Activated CD4-positive, alpha-beta T cell treated with anti-CD3 and anti-CD28 coated beads for 48 hours (primary cell): ENCODE measurements at regions not wholly inside any gene's neighbourhood (a gene's known extent, or its start where the extent isn't known, plus 50 kb on each side); places are given as distances from the start of the nearest gene placed in this dataset.
"Not testable (repeated sequence)": the region's sequence is repeated elsewhere in the genome, so short reads cannot be mapped to it uniquely, and the experiment has no call there.

Experiments
- DNase-seq: peaks from one replicate; pipeline ENCODE4 v3.0.0-alpha.2; 2020

DNA sequence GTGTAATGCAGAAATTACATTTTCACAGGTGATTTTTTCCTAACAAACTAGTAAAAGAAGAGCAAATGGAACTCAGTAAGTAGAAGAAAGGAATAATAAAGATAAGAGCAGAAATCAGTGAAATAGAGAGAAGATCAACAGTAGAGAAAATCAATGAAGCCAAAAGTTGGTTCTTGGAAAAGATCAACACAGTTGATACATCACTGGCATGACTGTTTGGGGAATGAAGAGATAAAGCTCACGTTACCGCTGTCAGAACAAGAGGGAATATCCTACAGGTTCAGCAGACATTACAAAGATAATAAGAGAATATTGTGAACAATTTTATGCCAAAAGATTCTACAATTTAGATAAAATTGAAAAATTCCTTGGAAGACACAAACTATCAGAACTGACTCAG lies 146.4 kb downstream of the ACTR3B start:
- DNase-seq: no peak

DNA sequence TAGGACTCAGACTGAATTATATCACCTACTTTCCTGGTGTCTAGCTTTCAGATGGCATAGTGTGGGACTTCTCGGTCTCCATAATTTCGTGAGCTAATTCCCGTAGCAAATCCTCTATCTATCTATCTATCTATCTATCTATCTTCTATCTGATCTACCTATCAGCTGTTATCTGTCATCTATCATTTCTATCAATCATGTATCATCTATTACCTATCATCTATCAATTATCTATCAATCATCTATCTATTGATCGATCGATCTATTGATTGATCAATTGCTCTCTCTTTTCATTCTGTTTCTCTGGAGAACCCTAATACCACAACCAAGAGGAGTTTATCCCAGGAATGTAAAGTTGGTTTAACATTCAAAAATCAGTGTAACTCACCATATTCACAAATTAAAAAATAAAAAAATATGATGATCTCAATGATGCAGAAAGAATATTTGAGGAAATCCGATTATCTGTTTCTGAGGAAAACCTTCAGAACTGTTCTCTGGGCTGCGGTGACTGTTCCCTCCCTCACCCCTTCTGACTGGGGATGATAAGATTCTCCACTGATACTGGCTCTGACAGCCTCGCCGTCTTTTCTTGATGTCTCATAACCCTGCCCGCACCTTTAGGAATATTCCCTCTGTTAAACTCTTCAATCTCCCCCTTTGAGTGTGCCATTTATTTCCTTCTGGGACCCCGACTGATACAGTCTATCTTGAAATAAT lies 147.7 kb downstream of the ACTR3B start:
- no peak for DNase-seq

DNA sequence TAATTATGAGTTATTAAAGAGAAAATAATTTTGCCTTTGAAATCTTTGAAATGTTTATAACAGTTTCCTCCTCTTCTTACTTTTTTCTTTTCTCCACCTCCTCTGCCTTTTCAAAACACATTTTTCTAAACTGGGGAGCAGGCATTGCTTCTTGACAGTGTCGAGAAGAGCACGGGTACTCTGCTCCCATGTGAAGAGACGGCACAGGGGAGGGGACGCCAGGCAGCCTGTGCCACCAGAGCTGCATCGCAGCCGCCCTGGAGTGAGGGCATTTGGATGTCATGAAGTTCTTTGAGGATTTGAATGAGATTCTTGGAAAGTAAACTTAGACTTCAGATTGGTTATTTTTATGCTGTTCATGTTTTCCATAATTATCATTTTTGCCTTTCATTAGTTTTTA lies 149.7 kb downstream of the ACTR3B start:
- DNase-seq: no peak

DNA sequence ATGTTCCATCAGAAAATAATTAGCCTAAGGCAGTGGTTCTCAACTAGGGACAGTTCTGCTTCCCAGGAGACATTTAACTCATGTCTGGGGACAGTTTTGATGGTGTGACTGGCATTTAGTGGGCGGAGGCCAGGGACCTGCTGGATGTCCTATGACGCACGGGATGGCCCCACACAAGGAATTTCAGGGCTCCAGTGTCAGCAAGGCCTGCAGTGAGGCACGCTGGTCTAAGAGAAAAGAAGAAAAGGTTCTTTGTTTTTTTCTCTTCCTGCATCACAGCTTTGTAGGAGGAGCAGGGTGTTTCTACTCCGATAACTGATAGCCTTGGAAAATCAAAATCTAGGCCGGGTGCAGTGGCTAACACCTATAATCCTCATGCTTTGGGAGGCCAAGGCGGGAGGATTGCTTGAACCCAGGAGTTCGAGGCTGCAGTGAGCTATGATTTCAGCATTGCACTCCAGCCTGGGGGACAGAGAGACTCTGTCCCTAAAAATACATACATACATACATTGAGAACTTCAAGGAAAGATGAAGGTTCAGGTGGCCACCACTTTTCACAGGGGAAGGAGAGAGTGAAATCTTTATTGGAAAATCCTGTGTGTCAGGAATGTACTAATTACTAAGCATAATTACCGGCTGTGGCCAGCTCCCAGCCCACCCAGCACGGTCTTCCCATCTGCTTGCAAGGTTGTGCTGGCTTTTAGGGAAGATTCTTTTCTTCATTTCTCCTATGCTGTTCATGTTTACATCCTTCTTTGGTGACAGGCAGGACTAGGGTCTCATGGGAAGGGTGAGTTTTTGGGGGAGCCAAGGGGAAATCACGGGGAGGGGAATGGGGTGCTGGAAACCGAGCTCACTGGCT lies 150.4 kb downstream of the ACTR3B start:
- no peak for DNase-seq

DNA sequence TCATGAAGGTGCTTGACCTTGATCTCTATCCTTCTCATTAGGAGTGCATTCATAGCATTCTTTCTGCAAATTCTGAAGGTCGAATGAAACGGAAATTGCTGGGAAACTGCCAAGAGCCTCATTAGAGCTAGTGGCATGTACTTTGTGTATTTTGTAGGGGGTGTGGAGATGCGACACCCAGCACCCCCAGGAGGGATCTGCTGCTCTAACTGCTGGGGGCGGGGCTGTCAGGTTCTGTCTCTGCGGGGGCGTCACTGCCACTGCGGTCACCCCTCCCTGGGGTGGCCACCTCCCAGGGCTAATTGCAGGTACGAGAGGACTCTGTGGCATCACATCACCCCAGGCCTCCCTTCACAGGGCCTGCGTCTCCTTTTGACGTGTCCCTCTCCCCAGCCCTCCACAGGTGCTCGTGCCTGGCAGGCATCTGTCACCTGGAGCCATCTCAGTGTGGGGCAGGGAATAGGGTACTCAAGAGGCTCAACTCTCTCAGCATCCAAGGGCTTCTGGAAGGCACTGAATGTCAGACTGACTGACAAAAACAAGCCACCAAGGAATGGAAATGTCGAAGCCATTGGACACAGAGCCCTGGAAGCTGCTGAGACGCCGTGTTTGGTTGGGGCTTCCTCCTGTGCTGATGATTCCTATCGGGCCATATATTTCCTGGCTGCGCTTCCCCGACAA lies 151.1 kb downstream of the ACTR3B start:
- DNase-seq: no peak

DNA sequence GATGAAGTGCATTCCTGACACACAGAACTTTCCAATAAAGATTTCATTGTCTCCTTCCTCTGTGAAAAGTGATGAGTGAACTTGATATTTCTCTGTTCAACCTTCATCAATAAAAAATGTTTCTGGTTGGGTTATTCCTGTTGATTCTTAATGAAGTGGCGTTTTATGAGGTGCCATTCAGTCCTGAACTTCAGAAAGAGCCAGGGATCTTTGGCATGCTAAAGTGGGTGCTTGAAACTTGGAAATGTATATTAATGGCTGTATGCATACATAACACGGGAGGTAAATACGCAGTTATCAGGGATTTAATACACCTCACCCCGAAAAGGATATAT lies 151.6 kb downstream of the ACTR3B start:
- no peak for DNase-seq

DNA sequence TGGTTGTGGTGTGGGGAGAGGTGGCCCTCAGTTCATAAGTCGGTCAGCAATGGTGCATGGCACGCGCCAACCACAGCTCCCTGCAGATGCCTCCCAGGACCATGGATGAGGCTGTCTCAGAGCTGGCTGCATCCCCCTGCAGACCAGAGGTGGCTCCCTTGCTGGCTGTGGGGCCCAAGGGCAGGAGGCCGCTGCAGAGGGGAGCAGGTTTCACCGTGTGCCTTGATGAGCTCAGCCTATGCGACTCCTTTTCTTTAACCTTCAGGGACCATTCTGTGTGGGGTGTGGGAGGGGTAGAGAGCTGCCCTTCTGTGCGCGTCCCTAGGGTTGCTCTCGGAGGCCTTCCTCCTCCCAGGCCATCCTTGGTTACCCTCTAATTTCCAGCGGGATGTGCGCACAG lies 152.4 kb downstream of the ACTR3B start:
- no peak for DNase-seq

DNA sequence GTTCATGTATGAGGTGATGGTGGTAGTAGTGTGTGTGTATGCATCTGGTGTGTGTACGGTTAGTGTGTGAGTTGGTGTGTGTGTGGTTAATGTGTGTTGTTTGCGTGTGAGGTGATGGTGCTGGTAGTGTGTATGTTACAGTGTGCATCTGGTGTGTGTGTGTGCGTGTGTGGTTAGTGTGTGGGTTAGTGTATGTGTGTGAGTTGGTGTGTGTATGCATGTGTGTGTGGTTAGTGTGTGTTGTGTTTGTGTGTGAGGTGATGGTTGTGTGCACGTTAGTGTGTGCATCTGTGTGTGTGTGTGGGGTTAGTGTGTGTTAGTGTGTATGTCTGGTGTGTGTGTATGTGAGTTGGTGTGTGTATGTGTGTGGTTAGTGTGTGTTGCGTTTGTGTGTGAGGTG lies 153.0 kb downstream of the ACTR3B start:
- DNase-seq: no peak

DNA sequence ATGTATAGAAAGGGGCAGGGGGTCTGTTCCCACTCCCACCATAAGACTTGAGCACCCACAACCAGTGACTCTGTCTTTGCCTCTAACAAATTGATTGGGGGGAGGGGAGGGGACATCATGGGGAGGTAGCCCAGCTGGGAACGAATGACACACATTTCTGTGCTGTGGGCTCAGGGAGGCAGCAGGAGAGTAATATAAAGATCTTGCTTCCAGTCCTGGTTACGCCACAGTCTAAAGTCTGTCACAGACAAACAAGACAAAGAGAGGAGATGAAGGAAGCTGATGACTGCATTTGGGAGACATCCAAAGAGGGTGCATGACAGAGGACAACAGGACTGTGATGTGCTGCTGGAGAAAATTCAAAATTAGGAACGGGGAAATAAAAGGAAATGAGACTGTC lies 153.9 kb downstream of the ACTR3B start:
- no peak for DNase-seq

DNA sequence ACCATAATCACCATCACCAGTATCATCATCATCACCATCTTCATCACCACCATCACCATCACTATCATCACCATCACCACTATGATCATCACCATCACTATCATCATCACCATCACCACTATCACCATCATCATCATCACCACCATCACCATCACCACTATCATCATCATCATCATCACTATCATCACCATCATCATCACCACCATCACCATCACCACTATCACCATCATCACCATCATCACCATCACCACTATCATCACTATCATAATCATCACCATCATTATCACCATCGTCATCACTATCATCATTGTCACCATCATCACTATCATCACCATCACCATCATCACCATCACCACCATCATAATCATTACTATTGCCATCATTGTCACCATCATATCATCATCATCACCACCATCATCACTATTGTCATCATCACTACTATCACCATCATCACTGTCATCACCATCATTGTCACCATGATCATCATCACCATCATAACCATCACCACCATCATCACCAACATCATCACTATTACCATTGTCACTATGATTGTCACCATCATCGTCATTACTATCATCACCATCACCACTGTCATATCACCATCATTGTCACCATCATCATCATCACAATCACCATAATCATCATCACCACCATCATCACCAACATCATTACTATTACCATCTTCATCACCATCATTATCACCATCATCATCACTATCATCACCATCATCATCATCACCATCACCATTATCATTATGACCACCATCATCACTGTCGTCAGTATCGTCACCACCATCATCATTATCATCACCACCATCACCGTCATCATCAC lies 154.7 kb downstream of the ACTR3B start:
- DNase-seq: no peak

DNA sequence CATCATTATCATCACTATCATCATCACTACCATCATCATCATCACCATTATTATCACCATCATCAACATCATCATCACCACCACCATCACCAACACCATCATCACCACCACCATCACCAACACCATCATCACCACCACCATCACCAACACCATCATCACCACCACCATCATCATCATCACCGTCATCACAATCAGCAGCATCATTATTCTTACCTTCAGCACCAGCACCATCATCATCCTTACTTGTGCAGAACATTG lies 155.2 kb downstream of the ACTR3B start:
- not testable (repeated sequence) for DNase-seq

DNA sequence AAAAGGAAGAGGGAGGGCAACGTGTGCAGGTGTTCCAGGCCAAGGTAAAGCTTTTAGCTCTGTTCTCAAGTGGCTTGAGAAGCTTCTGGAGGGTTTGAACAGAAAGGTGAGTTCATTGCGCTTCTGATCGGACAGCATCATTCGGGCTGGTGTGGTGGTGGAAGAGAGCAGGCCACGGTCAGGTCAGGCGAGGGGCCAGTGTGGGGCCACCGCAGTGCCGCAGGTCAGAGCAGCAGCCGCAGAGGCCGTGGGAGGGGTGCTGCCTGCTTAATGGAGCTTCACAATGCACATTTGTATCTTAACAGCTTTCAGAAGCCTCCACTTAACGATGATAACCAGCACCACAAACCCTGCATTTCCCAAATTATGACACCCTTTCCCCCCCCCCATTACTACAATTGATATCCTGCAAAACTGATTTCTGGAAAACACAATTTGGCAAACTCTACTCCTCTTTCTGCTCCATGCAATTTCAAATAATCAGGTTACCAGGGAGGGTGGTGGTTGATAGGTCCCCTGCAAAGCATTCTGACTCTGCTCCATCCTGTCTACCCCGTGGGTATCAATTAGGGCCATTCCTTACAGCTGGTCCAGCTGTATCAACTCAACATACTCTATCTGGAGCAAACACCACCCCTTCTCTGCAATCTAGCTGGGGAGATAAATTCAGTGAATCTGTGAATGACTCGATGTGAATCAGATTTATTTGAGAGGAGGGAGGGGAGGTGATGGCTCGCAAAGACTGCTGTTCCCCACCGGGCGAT lies 162.9 kb downstream of the ACTR3B start:
- DNase-seq: no peak

DNA sequence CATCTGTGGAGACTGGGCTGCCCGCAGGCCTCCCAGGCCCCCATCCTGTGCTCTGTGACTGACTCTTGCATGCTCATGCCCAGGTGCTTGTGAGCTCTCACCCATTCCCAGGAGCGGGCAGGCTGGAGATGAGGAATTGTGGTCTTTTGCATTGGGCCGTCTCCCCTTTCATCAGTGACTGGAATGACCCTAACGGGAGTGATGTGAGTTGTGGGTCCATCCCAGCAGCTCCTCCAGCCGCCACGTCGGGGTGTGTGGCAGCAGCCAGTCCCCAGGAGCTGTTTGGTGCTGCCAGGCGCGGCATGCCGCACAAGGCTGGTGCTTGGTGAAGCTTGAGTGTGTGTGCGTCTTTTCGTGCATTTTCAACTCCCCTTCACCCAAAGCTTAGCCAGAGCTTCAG lies 164.2 kb downstream of the ACTR3B start:
- DNase-seq: no peak

DNA sequence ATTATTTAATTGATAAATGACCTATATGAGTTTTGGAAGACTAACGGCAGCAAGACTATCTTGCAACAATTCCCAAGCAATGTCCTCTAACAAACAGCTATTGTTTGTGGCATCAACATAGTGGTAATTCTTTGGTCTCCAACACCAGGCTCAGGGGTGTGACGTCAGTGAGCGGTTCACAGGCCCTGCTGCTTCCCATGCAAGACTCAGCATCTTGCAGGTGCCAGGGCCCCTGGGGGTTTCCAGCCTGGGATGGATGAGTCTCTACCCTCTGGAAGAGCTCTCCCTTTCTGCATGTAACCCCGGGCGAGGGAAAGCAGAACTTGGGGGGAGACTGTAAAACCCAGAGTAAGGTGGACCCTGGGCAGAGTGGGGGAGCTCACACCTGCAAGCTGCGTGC lies 164.7 kb downstream of the ACTR3B start:
- DNase-seq: no peak

DNA sequence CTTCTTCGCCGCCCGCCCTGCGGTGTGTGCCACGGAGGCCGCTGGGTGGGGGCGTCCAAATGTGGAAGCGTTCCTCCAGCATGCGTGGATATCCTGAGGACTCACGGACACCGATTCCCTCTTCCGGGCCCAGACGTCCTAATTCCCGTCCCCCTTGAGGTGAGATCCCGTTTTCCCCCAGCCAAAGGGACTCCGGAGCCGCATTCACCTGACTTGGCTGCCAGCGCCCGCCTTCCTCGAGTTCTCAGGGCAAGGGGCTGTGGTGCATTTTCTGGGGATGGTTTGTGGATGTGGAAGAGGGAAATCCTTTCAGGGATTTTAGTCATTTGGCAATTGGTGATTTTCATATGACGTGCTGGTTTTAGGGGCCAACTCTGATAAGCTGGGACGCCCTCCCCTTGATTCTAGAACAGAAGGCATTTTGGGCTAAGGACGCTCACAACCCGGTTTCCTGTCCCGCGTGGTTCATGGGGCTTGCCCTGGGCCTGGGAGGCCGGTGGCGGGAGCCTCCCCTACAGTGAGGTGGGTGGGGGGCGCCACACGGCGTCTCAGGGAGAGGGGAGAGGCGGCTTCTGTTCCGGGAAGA lies 165.4 kb downstream of the ACTR3B start:
- no peak for DNase-seq

DNA sequence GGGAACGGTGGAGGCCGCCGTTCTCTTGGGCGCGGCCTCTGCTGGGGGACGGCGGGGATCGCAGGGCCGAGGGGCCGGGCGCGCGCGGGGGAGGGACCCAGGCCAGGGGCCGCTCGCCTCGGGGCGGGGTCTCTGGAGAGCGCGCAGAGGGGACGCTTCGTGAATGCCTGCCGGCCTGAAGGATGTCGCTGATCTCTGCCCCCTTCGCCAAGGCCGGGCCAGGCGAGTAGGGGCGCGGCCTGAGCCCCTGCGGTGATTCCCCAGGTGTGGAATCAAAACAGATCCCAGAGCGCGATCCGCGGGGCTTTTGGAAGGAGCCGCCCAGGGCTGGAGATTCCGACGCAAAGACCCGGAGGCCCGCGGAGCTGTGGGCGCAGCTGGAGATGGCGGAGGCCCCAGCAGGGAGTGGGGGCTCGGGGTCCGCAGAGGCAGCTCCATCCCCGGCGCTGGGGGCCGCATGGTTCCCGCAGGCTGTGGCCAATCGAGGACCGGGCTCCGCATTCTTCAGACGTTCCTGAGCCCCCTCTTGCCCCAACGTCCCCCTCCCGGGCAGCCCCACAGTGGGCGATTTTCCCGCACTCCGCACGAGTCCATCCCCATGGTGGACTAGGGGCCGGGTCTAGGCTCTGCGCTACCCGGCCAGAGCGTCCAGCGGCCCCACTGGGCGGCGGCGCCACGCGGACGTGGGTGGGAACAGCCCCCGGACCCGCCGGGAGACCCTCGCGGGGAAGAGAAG lies 166.0 kb downstream of the ACTR3B start:
- DNase-seq: no peak

DNA sequence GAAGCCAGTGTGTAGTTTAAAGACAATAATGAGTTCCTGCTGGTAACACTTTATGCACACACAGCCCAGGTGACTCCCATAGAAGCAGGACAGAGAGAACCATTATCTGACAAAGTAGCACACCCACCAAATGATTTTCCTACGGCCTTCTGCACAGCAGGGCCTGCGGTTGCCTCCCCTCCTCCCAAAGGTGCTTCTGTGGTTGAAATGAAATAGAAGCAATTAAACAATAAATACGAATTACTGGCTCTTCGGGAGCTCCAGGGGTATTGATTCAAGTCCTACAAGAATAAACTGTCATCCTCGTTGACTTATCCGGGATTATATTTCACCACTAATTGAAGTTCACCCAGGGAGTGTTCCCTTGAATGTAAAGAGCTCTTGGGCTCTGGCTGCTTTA lies 172.1 kb downstream of the ACTR3B start:
- no peak for DNase-seq

DNA sequence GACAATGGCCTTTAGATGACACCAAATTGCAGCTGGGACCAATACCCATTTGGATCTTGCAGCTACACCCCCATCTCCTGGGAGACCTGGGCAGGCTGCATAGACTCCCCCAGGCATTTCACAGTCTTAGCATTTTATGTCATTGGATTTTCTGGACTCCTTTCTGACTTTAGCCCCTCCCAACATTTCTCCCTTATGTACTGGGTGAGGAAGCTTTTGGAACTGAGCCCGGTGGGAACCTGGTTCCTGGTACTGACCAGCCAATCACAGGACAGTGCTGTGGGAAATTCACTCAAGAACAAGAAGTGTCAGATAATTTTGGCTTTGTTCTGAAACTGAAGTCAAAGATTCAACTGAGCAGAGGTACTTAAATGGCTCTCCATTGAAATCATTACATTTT lies 177.7 kb downstream of the ACTR3B start:
- DNase-seq: no peak

DNA sequence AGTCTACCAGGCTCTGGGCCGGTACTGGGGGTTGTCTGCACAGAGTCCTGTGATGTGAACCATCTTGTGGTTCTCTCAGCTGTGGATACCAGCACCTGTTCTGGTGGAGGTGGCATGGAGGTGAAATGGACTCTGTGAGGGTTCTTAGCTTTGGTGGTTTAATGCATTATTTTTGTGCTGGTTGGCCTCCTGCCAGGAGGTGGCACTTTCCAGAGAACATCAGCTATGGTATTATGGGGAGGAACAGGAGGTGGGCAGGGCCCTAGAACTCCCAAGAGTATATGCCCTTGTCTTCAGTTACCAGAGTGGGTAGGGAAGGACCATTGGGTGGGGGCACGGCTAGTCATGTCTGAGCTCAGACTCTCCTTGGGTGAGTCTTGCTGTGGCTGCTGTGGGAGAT lies 187.1 kb downstream of the ACTR3B start:
- DNase-seq: not testable (repeated sequence)

DNA sequence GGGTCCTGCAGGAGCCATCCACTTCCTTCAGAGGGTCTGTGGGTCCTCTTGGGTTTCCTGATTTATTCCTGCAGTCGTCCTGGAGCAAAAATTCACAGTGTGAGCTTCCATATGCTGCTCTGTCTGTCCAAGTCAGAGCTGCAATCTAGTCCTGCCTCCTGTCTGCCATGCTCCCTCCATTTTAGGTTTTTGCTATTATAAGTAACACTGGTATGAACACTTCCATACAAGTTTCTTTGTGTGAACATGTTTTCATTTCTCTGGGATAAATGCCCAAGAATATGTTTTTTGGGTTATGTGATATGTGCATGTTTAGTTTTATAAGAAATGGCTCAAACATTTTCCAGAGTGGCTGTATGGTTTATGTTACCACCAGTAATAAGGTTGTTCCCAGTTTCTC lies 188.1 kb downstream of the ACTR3B start:
- no peak for DNase-seq

DNA sequence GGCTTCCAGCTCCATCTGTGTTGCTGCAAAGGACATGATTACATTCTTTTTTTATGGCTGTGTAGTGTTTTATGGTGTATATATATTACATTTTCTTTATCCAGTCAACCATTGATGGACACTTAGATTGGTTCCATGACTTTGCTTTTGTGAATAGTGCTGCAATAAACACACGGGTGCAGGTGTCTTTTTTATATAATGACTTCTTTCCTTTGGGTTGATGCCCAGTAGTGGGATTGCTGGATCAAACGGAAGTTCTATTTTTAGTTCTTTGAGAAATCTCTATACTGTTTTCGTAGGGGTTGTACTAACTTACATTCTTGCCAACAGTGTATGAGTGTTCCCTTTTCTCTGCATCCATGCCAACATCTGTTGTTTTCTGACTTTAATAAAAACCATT lies 189.7 kb downstream of the ACTR3B start:
- DNase-seq: no peak

DNA sequence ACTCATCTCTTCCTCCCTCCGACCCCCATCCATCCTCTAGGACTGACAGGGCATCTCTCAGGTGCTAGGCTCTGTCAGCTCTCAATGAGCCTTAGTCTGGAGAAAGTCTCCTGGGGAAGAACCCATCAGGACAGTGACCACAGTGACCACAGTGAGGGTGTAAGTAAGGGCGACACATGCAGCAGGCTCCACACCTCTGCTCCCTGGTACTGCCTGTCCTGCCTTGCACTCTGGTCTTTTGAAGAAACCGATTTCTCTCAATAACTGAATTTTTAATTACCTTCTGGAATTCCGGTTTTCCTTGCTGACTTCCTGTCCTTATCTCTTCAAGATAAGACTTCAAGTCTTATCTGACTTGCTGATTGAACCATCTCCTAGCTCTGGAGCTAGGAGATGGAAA lies 190.2 kb downstream of the ACTR3B start:
- no peak for DNase-seq
